Mesodermal cell (in vitro differentiated cells): ENCODE measurements at regions not wholly inside any gene's neighbourhood (a gene's known extent, or its start where the extent isn't known, plus 50 kb on each side); places are given as distances from the start of the nearest gene placed in this dataset.

ENCODE experiments used
- H3K27ac ChIP-seq: 2 replicates; pipeline ENCODE4 v1.7.0; 2013; ENCODE audit warnings: mild to moderate bottlenecking, low read depth, low read length, moderate library complexity; ENCODE audit not compliant: severe bottlenecking
- H3K36me3 ChIP-seq: 2 replicates; pipeline ENCODE4 v1.7.1; 2013; ENCODE audit warnings: mild to moderate bottlenecking, low read length, moderate library complexity; ENCODE audit not compliant: control insufficient read depth, insufficient read depth
- H3K4me1 ChIP-seq: one replicate; pipeline ENCODE4 v1.7.1; 2013; ENCODE audit warnings: mild to moderate bottlenecking, low read length; ENCODE audit not compliant: insufficient read depth, control insufficient read depth, poor library complexity, severe bottlenecking
- H3K4me3 ChIP-seq: 2 replicates; pipeline ENCODE4 v1.7.0; 2013; ENCODE audit warnings: low read length, control low read depth, mild to moderate bottlenecking; ENCODE audit not compliant: insufficient read depth, poor library complexity, severe bottlenecking; ENCODE audit errors: extremely low read depth
- H3K9me3 ChIP-seq: 2 replicates; pipeline ENCODE4 v1.7.1; 2013; ENCODE audit warnings: mild to moderate bottlenecking, low read length, moderate library complexity; ENCODE audit not compliant: control insufficient read depth
- WGBS, 2 experiments: methylation state at CpG; one replicate each; pipeline ENCODE4 v1.1.5; 2013; ENCODE audit warnings: missing lambda C conversion rate in 2 of 2; ENCODE audit not compliant: insufficient coverage in 2 of 2; 5-methylcytosine and 5-hydroxymethylcytosine counted together

DNA sequence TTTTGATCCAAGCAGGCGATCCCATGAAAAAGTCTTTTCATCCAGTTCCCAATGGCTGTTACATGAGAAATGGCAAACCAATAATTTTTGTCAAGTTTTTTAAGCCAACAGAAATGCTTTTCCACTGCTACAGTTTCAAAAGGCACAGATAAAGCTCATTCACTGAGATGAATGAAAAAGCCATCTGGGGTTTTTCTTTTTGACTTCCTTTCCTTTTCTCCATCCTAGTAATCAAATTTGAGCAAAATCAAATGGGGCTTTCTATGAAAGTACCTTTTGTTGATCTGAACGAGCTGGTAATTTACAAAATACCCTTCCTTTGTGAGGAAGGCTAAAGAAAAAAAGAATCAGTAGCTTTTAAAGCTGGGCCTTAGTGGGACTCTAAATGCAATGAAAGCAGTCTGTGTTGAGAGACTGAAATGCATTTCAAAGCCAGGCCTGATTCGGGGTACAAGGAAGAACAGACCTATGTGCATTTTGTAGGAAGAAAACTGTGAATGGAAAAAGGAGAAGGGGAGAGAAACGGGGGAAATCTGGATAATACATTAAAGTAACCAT, 185.2 kb upstream of the DNAJC19 start:
- Histone ChIP-seq H3K36me3 (no peaks in the 10 kb centered on the region), H3K27ac (no peak overlapping the region), H3K4me3 (no peak overlapping the region), H3K4me1 (no peaks in the 10 kb centered on the region), H3K9me3 (no peaks in the 10 kb centered on the region)
- 38 to 61% methylated on average over 2 to 3 of the region's 4 CpGs for WGBS, 2 experiments

DNA sequence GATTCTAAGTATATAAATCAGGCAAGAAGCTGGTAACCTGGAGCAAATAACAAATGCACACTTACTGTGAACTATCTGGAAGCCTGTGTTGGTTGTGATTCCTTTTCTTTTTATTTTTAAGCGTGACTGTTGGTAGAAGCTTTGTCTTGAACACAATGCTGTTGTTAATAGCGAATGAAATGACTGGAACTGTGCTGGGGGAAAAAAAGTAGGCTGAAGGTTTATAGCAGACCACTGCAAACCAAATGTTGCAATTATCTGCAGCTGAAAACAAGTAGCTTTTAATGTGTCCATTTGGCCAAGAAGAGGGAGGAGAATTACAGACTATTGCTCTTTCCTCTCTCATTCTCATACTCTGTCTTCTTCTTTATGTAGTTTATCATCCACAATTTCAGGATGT, 184.5 kb upstream of the DNAJC19 start:
- 86 to 100% methylated on average over 1 of the region's 2 CpGs for WGBS, 2 experiments
- Histone ChIP-seq H3K4me1 (no peaks in the 10 kb centered on the region), H3K36me3 (no peaks in the 10 kb centered on the region), H3K27ac (no peak overlapping the region), H3K9me3 (no peaks in the 10 kb centered on the region), H3K4me3 (no peak overlapping the region)

DNA sequence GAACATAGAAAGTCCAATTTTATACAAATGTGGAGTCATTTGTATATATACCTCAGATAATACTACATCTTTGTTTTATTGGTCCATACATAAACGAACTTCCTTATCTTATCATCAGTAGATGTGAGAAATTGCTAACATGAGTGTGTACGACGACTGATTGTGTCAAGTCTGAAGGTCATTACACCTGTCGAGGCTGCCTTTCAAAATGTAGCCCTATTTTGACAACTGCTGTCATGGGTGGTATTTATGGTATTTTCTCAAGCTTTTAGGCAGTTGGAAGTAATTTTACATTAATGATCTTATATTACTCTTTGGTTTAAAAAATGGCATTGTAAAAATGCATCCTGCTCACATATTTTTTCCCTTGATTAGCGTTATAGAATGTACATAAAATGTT, 183.7 kb upstream of the DNAJC19 start:
- WGBS, 2 experiments, result no CpG with 5 or more reads among the region's 5 CpGs
- no peak overlapping the region for H3K27ac ChIP-seq
- no peaks in the 10 kb centered on the region for H3K4me1 ChIP-seq

DNA sequence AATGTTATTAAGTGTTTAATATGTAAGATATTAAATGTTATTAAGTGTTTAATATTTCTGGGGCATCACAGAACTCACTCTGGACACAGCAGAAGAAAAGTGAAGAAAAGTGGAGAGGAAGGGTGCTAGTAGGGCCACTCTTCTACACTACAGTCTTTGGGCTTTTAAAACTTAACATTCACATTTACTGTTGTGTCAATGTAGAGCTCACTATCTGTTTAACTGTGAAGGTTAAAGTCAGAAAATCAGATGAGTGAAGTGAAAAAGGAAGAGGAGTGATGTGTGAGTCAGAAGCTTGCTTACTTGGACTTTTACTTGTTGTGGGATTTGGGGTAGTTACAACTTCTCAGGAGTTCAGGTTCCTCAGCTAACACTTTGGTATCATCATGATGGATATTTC, 145.3 kb upstream of the DNAJC19 start:
- Histone ChIP-seq H3K9me3 (no peaks in the 10 kb centered on the region), H3K27ac (peak overlapping the region; percentile 29), H3K4me3 (no peak overlapping the region), H3K36me3 (no peaks in the 10 kb centered on the region), H3K4me1 (no peaks in the 10 kb centered on the region)

More for the DNA sequence above, 183.7 kb upstream of the DNAJC19 start:
- Histone ChIP-seq H3K9me3 (no peaks in the 10 kb centered on the region), H3K4me3 (no peak overlapping the region), H3K36me3 (no peaks in the 10 kb centered on the region)

DNA sequence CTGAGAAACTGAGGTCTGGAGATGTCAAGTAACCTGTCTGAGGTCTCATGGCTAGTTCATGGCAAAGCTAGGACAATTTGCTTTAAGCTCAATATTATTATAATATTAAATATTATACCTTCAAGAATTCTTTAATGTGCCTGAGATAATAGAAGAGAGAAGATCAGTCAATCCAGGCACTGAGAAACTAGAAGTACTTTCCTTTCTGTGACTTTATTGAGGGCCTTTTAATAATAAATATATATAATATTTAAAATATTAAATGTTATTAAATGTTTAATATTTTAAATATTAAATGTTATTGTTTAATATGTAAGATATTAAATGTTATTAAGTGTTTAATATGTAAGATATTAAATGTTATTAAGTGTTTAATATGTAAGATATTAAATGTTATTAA, 144.3 kb upstream of the DNAJC19 start:
- Histone ChIP-seq H3K4me3 (no peak overlapping the region), H3K27ac (no peak overlapping the region), H3K9me3 (no peaks in the 10 kb centered on the region), H3K4me1 (no peaks in the 10 kb centered on the region), H3K36me3 (no peaks in the 10 kb centered on the region)

DNA sequence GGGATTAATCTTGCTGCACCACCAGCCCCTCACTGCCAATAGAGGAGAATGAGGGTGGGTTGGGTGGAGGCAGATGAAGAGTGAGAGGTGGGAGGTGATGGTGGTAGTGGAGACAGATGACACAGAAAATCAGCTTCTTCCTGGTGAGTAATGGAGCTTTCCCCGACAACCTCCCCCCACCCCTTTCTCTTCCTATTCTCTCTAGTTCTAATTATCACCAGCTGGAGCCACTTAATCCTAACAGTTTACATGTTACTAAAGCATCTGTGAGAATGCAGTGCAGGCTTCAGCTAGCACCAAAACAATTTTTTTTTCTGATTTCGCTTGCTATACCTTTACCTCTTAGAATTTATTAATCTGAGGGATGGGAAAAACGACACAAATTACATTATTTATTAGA, 116.1 kb upstream of the DNAJC19 start:
- peak overlapping the region; percentile 37 for H3K27ac ChIP-seq
- H3K4me3 ChIP-seq, result no peak overlapping the region
- no peaks in the 10 kb centered on the region for H3K36me3 ChIP-seq
- no peaks in the 10 kb centered on the region for H3K9me3 ChIP-seq
- H3K4me1 ChIP-seq, result peaks cover 4% of the 10 kb centered on the region
- WGBS, 2 experiments, result 50 to 67% methylated on average over 1 to 2 of the region's 3 CpGs

DNA sequence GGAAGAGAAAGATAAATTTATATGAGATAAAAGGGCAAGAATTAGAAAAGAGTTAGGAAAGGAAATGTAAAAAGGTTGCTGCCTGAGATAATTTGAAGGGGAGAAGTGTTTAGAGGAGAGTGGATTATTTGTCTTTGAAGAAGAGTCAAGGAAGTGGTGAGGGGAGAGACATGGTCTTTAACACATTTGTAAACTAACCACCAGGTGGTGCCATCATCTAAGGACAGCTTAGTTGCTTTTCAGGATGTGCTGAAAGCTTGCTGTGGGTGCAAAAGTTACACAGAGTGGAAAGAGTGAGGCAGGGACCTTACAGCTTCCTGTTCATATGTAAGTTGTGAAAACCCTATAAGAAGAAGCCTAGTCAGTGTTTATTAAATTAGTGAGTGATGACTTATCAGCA, 114.1 kb upstream of the DNAJC19 start:
- no peaks in the 10 kb centered on the region for H3K9me3 ChIP-seq
- H3K4me3 ChIP-seq, result no peak overlapping the region
- H3K36me3 ChIP-seq, result no peaks in the 10 kb centered on the region
- no peak overlapping the region for H3K27ac ChIP-seq
- peaks cover 4% of the 10 kb centered on the region for H3K4me1 ChIP-seq

DNA sequence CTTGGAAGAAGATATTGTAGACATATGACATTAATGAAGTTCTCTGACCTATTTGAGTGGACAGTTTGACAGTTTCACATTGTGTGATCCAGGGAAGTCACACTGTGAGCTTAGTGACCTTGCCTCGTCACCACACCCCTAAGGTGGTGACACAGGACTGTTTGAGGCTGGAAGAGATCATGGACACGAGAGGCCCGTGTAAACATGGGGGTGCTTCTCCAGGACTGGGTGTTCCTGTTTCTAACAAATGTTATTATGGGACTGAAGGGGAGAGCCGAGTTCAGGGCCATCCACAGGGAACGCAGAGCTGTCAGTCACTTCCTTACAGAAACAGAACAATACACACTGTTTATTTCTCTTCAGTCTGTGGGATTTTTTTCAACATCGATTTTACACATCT, 96.5 kb upstream of the DNAJC19 start:
- WGBS, 2 experiments, result 94 to 100% methylated on average over 1 to 3 of the region's 6 CpGs
- no peaks in the 10 kb centered on the region for H3K36me3 ChIP-seq
- no peaks in the 10 kb centered on the region for H3K9me3 ChIP-seq
- no peaks in the 10 kb centered on the region for H3K4me1 ChIP-seq
- H3K4me3 ChIP-seq, result no peak overlapping the region
- no peak overlapping the region for H3K27ac ChIP-seq

DNA sequence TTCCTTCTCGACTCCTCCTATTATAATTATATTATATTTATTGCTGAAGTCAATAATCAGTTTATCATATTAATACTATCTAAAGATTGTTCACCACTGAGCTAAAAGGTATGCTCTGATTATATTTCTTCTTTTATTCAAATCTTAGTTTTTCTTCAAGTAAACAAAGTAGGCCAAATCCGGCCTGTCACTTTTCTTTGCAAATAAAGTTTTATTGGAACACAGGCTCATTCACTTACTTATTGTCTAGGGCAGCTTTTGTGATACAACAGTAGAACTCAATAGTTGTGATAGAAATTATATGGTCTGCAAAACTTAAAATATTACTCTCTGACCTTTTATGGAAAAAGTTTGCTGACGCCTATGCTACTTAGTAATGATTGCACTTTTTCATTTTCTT, 92.4 kb upstream of the DNAJC19 start:
- no CpG with 5 or more reads among the region's 3 CpGs for WGBS, 2 experiments
- Histone ChIP-seq H3K27ac (no peak overlapping the region), H3K4me3 (no peak overlapping the region), H3K4me1 (no peaks in the 10 kb centered on the region), H3K36me3 (no peaks in the 10 kb centered on the region), H3K9me3 (no peaks in the 10 kb centered on the region)

DNA sequence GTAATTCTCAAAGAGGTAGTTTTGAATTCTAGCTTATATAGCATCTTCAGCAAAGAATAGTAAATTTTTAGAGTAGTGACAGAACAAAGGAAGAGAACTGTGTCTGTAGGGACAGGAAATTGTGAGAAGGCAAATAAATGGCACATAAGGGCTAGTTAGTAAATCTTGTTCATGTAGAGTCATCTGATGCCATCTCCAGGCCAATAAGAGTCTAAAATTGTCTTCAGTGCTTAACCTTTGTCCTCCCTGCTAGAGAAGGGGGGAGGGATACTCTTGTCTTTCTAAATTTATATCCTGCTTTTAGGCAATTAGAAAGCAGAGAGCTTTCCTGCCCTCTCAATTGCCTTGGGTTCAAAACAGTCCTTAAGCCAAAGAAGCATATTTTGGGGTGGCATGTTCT, 87.0 kb upstream of the DNAJC19 start:
- H3K36me3 ChIP-seq, result no peaks in the 10 kb centered on the region

DNA sequence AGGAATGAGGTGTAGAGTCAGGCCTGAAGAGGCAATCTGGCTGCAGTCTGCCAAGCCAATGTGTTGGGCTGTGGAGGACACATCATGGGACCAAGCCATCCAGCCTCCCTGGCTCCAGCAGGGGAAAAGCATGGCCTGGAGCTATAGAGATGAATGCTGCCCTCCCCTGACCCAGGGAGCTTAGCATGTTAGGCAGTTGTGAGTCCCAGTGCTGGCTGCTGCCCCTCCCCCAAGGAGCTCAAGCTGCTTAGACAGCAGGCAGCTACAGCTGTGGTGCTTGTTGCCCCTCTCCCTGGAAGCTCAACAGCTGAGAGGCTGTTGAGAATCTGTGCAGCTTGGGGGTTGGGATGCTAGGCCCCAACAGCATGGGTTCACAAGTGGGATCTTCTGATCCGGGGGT, 85.6 kb upstream of the DNAJC19 start:
- H3K27ac ChIP-seq, result no peak overlapping the region
- H3K4me3 ChIP-seq, result no peak overlapping the region
- no peaks in the 10 kb centered on the region for H3K4me1 ChIP-seq
- H3K9me3 ChIP-seq, result no peaks in the 10 kb centered on the region
- 86 to 100% methylated on average over 1 of the region's 1 CpG for WGBS, 2 experiments
- no peaks in the 10 kb centered on the region for H3K36me3 ChIP-seq

More for the DNA sequence above, 87.0 kb upstream of the DNAJC19 start:
- no peak overlapping the region for H3K27ac ChIP-seq
- H3K9me3 ChIP-seq, result no peaks in the 10 kb centered on the region
- H3K4me3 ChIP-seq, result no peak overlapping the region
- no peaks in the 10 kb centered on the region for H3K4me1 ChIP-seq
